K562 (cell line): ENCODE measurements at regions not wholly inside any gene's neighbourhood (a gene's known extent, or its start where the extent isn't known, plus 50 kb on each side); places are given as distances from the start of the nearest gene placed in this dataset.

Experiments used
- DIDO1 ChIP-seq: fragments of 450-650 bp; IDR thresholded peaks from 2 replicates; pipeline ENCODE4 v1.6.1; 2016; ENCODE audit warnings: low read depth, missing biosample characterization, missing genetic modification characterization
- SMARCA4 ChIP-seq: fragments of 450-650 bp; IDR thresholded peaks from 2 replicates; pipeline ENCODE4 v1.6.1; 2016
- ZKSCAN3 ChIP-seq: fragments of 250-450 bp; sonication (Bioruptor Pico); IDR thresholded peaks from 2 replicates; pipeline ENCODE4 v1.4.0; 2020
- TF ChIP-seq, protein P1 (sequence below): fragments of 250-450 bp; sonication (Bioruptor Pico); IDR thresholded peaks from 2 replicates; pipeline ENCODE4 v1.4.0; 2020
- TF ChIP-seq, protein P2 (sequence below), 2 experiments: fragments of 450-650 bp in 1 of 2; sonication (generic) in 1 of 2; formaldehyde crosslinking in 1 of 2; IDR thresholded peaks; 2 replicates each; pipeline versions ENCODE4 v1.7.1 to v1.9.0; 2016 to 2022; ENCODE audit warnings: inconsistent platforms in 1 of 2, mild to moderate bottlenecking in 1 of 2, missing genetic modification reagents in 1 of 2
- TF ChIP-seq, protein P3 (sequence below): sonication (generic); formaldehyde crosslinking; IDR thresholded peaks from 2 replicates; pipeline ENCODE4 v1.8.1; 2023; ENCODE audit warnings: mild to moderate bottlenecking, missing genetic modification reagents, moderate library complexity
- TF ChIP-seq, protein P4 (sequence below): IDR thresholded peaks from 2 replicates; pipeline ENCODE4 v1.6.1; 2014; ENCODE audit warnings: antibody characterized with exemption

DNA sequence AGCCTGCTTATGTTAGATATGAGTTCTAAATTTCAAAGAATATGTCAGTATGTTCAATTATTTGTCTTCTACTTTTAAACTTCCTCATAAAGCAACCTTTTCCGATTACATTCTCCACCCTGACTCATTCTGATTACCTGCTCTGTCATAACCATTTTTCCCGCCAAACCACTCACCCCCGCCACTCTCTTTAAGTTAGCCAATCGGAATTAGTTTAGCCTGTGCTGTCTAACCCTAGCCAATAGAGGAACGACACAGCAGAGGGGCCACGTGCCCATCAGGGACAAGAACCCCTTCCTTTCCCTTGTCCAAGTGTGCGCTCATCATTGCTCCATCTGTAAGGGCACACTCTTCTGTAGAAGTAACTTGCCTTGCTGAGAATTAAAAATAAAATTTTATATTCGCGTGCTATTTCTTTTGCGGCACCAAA is 91.4 kb downstream of the CCDC71L start (continued):
- TF ChIP-seq, protein P1, sequence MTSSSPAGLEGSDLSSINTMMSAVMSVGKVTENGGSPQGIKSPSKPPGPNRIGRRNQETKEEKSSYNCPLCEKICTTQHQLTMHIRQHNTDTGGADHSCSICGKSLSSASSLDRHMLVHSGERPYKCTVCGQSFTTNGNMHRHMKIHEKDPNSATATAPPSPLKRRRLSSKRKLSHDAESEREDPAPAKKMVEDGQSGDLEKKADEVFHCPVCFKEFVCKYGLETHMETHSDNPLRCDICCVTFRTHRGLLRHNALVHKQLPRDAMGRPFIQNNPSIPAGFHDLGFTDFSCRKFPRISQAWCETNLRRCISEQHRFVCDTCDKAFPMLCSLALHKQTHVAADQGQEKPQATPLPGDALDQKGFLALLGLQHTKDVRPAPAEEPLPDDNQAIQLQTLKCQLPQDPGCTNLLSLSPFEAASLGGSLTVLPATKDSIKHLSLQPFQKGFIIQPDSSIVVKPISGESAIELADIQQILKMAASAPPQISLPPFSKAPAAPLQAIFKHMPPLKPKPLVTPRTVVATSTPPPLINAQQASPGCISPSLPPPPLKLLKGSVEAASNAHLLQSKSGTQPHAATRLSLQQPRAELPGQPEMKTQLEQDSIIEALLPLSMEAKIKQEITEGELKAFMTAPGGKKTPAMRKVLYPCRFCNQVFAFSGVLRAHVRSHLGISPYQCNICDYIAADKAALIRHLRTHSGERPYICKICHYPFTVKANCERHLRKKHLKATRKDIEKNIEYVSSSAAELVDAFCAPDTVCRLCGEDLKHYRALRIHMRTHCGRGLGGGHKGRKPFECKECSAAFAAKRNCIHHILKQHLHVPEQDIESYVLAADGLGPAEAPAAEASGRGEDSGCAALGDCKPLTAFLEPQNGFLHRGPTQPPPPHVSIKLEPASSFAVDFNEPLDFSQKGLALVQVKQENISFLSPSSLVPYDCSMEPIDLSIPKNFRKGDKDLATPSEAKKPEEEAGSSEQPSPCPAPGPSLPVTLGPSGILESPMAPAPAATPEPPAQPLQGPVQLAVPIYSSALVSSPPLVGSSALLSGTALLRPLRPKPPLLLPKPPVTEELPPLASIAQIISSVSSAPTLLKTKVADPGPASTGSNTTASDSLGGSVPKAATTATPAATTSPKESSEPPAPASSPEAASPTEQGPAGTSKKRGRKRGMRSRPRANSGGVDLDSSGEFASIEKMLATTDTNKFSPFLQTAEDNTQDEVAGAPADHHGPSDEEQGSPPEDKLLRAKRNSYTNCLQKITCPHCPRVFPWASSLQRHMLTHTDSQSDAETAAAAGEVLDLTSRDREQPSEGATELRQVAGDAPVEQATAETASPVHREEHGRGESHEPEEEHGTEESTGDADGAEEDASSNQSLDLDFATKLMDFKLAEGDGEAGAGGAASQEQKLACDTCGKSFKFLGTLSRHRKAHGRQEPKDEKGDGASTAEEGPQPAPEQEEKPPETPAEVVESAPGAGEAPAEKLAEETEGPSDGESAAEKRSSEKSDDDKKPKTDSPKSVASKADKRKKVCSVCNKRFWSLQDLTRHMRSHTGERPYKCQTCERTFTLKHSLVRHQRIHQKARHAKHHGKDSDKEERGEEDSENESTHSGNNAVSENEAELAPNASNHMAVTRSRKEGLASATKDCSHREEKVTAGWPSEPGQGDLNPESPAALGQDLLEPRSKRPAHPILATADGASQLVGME (CRISPR knock-in tag), result no peak; the same call in 1 of the 2 replicates
- TF ChIP-seq DIDO1 (tag) (no peak; the same call in 1 of the 2 replicates), SMARCA4 (no peak), ZKSCAN3 (CRISPR knock-in tag) (peak; percentile 47; the same call in 1 of the 2 replicates)
- TF ChIP-seq, protein P2, sequence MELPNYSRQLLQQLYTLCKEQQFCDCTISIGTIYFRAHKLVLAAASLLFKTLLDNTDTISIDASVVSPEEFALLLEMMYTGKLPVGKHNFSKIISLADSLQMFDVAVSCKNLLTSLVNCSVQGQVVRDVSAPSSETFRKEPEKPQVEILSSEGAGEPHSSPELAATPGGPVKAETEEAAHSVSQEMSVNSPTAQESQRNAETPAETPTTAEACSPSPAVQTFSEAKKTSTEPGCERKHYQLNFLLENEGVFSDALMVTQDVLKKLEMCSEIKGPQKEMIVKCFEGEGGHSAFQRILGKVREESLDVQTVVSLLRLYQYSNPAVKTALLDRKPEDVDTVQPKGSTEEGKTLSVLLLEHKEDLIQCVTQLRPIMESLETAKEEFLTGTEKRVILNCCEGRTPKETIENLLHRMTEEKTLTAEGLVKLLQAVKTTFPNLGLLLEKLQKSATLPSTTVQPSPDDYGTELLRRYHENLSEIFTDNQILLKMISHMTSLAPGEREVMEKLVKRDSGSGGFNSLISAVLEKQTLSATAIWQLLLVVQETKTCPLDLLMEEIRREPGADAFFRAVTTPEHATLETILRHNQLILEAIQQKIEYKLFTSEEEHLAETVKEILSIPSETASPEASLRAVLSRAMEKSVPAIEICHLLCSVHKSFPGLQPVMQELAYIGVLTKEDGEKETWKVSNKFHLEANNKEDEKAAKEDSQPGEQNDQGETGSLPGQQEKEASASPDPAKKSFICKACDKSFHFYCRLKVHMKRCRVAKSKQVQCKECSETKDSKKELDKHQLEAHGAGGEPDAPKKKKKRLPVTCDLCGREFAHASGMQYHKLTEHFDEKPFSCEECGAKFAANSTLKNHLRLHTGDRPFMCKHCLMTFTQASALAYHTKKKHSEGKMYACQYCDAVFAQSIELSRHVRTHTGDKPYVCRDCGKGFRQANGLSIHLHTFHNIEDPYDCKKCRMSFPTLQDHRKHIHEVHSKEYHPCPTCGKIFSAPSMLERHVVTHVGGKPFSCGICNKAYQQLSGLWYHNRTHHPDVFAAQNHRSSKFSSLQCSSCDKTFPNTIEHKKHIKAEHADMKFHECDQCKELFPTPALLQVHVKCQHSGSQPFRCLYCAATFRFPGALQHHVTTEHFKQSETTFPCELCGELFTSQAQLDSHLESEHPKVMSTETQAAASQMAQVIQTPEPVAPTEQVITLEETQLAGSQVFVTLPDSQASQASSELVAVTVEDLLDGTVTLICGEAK (IDR thresholded peaks at IDR 0.05), result no peak; the same call in 1 of the 2 replicates
- TF ChIP-seq, protein P2 (CRISPR knock-in tag; IDR thresholded peaks at IDR 0.05), result no peak
- TF ChIP-seq, protein P3, sequence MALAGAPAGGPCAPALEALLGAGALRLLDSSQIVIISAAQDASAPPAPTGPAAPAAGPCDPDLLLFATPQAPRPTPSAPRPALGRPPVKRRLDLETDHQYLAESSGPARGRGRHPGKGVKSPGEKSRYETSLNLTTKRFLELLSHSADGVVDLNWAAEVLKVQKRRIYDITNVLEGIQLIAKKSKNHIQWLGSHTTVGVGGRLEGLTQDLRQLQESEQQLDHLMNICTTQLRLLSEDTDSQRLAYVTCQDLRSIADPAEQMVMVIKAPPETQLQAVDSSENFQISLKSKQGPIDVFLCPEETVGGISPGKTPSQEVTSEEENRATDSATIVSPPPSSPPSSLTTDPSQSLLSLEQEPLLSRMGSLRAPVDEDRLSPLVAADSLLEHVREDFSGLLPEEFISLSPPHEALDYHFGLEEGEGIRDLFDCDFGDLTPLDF (CRISPR knock-in tag), result peak; percentile 91; the same call in 1 of the 2 replicates
- TF ChIP-seq, protein P4, sequence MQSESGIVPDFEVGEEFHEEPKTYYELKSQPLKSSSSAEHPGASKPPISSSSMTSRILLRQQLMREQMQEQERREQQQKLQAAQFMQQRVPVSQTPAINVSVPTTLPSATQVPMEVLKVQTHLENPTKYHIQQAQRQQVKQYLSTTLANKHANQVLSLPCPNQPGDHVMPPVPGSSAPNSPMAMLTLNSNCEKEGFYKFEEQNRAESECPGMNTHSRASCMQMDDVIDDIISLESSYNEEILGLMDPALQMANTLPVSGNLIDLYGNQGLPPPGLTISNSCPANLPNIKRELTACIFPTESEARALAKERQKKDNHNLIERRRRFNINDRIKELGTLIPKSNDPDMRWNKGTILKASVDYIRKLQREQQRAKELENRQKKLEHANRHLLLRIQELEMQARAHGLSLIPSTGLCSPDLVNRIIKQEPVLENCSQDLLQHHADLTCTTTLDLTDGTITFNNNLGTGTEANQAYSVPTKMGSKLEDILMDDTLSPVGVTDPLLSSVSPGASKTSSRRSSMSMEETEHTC, result no peak
